Heart right ventricle (tissue), 16 donors: ENCODE measurements at regions not wholly inside any gene's neighbourhood (a gene's known extent, or its start where the extent isn't known, plus 50 kb on each side); places are given as distances from the start of the nearest gene placed in this dataset.

Experiments used
- ATAC-seq, 8 donors: fragments of 200-7000 bp; cut with Tn5 transposase; one replicate each; pipeline ENCODE4 v1.9.1; 2020; ENCODE audit warnings: mild to moderate bottlenecking in 8 of 8, moderate library complexity in 8 of 8, moderate number of reproducible peaks in 1 of 8
- DNase-seq, 2 donors: peaks; one replicate each; pipeline ENCODE4 v3.0.0-alpha.2; 2020
- H3K27ac ChIP-seq, 10 donors: fragments of 200-600 bp; sonication (generic) in 2 of 10; one replicate each; pipeline versions ENCODE4 v1.5.0 to v1.8.0; 2020 to 2022; ENCODE audit warnings: mild to moderate bottlenecking in 3 of 10
- H3K27me3 ChIP-seq, 7 donors: fragments of 200-600 bp; one replicate each; pipeline ENCODE4 v1.8.0; 2021 to 2022; ENCODE audit warnings: mild to moderate bottlenecking in 2 of 7
- H3K36me3 ChIP-seq, 9 donors: fragments of 200-600 bp; sonication (generic) in 1 of 9; one replicate each; pipeline versions ENCODE4 v1.5.0 to v1.8.0; 2020 to 2022; ENCODE audit warnings: mild to moderate bottlenecking in 2 of 9
- H3K4me1 ChIP-seq, 9 donors: fragments of 200-600 bp; sonication (generic) in 1 of 9; one replicate each; pipeline versions ENCODE4 v1.5.0 to v1.8.0; 2020 to 2022; ENCODE audit warnings: mild to moderate bottlenecking in 4 of 9
- H3K4me3 ChIP-seq, 10 donors: fragments of 200-600 bp; sonication (generic) in 2 of 10; one replicate each; pipeline versions ENCODE4 v1.5.0 to v1.8.0; 2020 to 2022; ENCODE audit warnings: mild to moderate bottlenecking in 7 of 10, moderate library complexity in 2 of 10
- H3K9me3 ChIP-seq, 11 donors: fragments of 200-600 bp in 10 of 11; sonication (generic) in 2 of 11; one replicate each; pipeline versions ENCODE4 v1.5.0 to v1.8.0; 2013 to 2022; ENCODE audit warnings: mild to moderate bottlenecking in 2 of 11, control low read depth in 1 of 11, moderate library complexity in 1 of 11
- WGBS, 2 donors: extraction: QIAGEN DNeasy Blood & Tissue Kit; methylation state at CpG; one replicate each; pipeline ENCODE4 v1.1.7; 2013; ENCODE audit warnings: inconsistent platforms in 1 of 2; 5-methylcytosine and 5-hydroxymethylcytosine counted together
- intact Hi-C, 10 donors: fragments of 100-400 bp; cut with DNase I; formaldehyde crosslinking; loops; one replicate each; pipeline versions ENCODE4 v1.11.1 to v1.14.2; 2022
- TF ChIP-seq, protein P1 (sequence below), 9 donors: fragments of 200-600 bp; sonication (generic) in 2 of 9; IDR thresholded peaks; one replicate each; pipeline versions ENCODE4 v1.5.0 to v1.8.0; 2021 to 2022; ENCODE audit warnings: antibody characterized with exemption in 9 of 9, mild to moderate bottlenecking in 5 of 9, moderate library complexity in 1 of 9
- donor health status: Arrhythmogenic right ventricular cardiomyopathy.
- donor health status: ischemic (EF 13 %, LVEDD 7.1; RV severe dilation, severe dysfunction).
- donor health status: healthy with polysubstance abuse.
- donor health status: DM: no; HTN: yes; CAD: no.
- donor health status: DM: no; HTN: no; CAD: no.
- donor health status: ischemic (EF 25% LVEDD 6.9; RV normal size, moderate dysfunction).
- donor health status: ischemic (EF 25% LVEDD 5.7; RV mildly dilated, moderate dysfunction).
- donor health status: healthy.
- donor health status: DM: yes; HTN: yes; CAD: no.
- donor health status: Ischemic cardiomyopathy.
- donor health status: ischemic (EF 35%, LVEDD 5.7; RV mildly dilated, moderate dysfunction).
- donor health status: nonischemic (EF 11% LVEDD 7.7; RV severe dilation, severe dysfunction).
- donor health status: DM: yes; HTN: yes; CAD: no.
- donor health status: PGD.
- donor health status: ischemic (EF 29% LVEDD 5.4; RV normal size, mild dysfunction).
- donor health status: nonischemic (EF 23%, LVEDD 6.1; RV moderate dilation, normal function).

DNA sequence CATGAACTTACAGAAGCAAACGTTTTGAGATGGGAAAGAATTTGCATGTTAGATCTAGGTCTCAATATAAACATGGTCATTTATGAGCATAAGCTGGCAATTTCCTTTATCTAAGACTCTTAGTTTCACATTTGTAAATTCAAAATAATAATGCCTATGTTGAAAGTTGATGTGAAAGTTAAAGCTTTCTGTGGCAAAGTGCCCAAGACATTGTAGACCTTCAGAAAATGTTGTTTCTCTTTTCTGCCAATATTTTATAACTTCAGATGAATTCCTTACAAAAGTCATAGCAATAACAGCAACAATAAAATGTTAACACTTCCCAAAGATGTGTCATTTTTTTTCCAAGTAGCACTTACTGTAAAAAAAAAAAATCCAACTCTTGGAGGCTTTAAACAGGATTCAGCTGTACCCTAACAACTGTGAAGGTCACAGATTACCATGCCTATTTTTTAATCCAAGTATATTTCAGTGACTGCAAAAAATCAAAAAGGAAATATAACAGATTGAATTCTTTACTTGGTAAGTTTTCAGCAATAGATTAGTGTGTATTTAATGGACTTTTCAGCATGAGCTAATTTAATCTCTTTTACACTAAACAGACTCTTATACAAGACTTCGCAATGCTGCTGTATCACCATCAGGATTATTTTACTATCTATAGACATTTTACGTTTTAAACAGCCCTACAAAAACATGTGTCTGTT, 206.5 kb upstream of the PDE5A start:
- H3K4me1 ChIP-seq = peaks cover 0 to 11% (median 0%) of the 10 kb centered on the region in 9 donors
- TF ChIP-seq, protein P1, sequence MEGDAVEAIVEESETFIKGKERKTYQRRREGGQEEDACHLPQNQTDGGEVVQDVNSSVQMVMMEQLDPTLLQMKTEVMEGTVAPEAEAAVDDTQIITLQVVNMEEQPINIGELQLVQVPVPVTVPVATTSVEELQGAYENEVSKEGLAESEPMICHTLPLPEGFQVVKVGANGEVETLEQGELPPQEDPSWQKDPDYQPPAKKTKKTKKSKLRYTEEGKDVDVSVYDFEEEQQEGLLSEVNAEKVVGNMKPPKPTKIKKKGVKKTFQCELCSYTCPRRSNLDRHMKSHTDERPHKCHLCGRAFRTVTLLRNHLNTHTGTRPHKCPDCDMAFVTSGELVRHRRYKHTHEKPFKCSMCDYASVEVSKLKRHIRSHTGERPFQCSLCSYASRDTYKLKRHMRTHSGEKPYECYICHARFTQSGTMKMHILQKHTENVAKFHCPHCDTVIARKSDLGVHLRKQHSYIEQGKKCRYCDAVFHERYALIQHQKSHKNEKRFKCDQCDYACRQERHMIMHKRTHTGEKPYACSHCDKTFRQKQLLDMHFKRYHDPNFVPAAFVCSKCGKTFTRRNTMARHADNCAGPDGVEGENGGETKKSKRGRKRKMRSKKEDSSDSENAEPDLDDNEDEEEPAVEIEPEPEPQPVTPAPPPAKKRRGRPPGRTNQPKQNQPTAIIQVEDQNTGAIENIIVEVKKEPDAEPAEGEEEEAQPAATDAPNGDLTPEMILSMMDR (IDR thresholded peaks at IDR 0.05) = no peak
- peaks cover 0 to 17% (median 0%) of the 10 kb centered on the region in 11 donors for H3K9me3 ChIP-seq
- H3K36me3 ChIP-seq = no peaks in the 10 kb centered on the region
- DNase-seq (no peak), ATAC-seq (peak in 1 of 8 donors; percentile 23)
- no peaks in the 10 kb centered on the region for H3K27me3 ChIP-seq
- intact Hi-C loops = no loop called here
- 32 to 41% methylated on average over 3 of the region's 3 CpGs for WGBS, 2 donors
- no peak overlapping the region for H3K4me3 ChIP-seq
- peak overlapping the region in 4 of 10 donors; percentile 24 to 72 (median 43) for H3K27ac ChIP-seq

DNA sequence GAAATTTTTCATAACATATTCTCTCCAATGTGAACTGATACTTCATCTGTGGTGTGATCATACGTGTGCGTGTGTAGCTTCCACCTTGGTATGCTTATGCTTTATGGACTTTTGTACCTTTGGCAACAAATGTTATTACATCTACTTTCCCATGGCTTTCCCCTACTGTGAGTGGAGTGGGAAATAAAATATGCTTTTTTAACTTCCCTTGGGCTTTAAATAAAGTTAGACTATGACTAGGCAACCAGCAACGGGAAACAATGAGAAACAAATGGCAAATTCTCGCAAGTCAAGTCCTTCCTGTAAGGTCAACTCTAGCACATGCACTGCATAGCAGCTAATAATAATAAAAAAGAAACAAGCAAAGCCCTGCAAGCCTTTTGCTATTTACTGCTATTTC, 205.0 kb upstream of the PDE5A start:
- intact Hi-C loops = no loop called here
- 62 to 74% methylated on average over 4 of the region's 4 CpGs for WGBS, 2 donors
- ATAC-seq = peak in 7 of 8 donors; percentile 48 to 77 (median 58)

DNA sequence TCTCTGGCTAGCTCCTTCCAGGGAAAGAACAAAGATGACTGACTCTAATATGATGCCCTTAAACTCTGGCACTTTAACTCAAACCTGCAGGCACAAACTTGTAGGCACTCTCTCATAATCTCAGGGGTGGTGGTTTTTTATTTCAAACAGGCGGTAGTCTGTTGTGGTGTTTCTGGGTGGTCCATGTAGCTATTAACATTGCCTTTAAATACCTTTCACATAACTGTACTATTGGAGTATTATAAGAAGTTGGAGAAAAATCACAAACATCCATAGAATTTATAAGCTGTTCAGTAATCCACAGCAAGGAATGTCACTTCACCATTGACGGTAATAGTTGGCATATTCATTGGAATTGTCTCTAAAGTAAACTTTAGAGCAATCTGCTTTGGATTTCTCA, 204.2 kb upstream of the PDE5A start:
- Histone ChIP-seq H3K4me1 (peaks cover 0 to 11% (median 0%) of the 10 kb centered on the region in 9 donors), H3K4me3 (no peak overlapping the region), H3K27ac (peak overlapping the region in 1 of 10 donors; percentile 72), H3K9me3 (peaks cover 0 to 7% (median 0%) of the 10 kb centered on the region in 11 donors), H3K27me3 (no peaks in the 10 kb centered on the region), H3K36me3 (no peaks in the 10 kb centered on the region)
- intact Hi-C loops = no loop called here
- ATAC-seq (no peak), DNase-seq (no peak)
- TF ChIP-seq, protein P1 (IDR thresholded peaks at IDR 0.05) = no peak
- WGBS, 2 donors = 85 to 88% methylated on average over 2 of the region's 2 CpGs

More for the DNA sequence above, 205.0 kb upstream of the PDE5A start:
- no peaks in the 10 kb centered on the region for H3K36me3 ChIP-seq
- no peak overlapping the region for H3K4me3 ChIP-seq
- no peaks in the 10 kb centered on the region for H3K27me3 ChIP-seq
- peak overlapping the region in 3 of 10 donors; percentile 11 to 72 (median 24) for H3K27ac ChIP-seq
- DNase-seq = no peak
- peaks cover 0 to 8% (median 0%) of the 10 kb centered on the region in 11 donors for H3K9me3 ChIP-seq
- peaks cover 0 to 11% (median 0%) of the 10 kb centered on the region in 9 donors for H3K4me1 ChIP-seq
- TF ChIP-seq, protein P1 (IDR thresholded peaks at IDR 0.05) = no peak

DNA sequence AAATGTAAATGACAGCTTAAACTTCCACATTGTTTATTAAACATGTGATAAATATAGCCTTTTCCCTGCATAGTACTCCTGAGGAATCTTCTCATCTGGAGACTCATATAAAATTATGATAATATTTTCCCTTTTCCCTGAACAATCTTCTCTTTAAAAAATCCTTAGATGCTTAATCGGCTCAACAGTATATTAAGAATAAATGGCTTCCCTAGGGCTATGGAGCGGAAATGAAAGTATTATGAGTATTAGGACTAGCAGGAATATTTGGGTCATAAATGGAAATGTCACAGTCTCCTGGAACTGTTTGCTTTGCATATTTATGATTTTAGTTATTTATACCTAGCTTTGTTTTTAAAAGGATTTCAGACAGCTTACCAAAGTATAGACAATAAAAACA, 200.7 kb upstream of the PDE5A start:
- no peaks in the 10 kb centered on the region for H3K36me3 ChIP-seq
- no peak overlapping the region for H3K4me3 ChIP-seq
- TF ChIP-seq, protein P1 (IDR thresholded peaks at IDR 0.05) = no peak
- DNase-seq (no peak), ATAC-seq (no peak)
- H3K9me3 ChIP-seq = peaks cover 0 to 13% (median 0%) of the 10 kb centered on the region in 11 donors
- peaks cover 0 to 4% (median 0%) of the 10 kb centered on the region in 9 donors for H3K4me1 ChIP-seq
- H3K27ac ChIP-seq = no peak overlapping the region
- intact Hi-C loops = no loop called here
- H3K27me3 ChIP-seq = no peaks in the 10 kb centered on the region
- 79 to 80% methylated on average over 2 of the region's 2 CpGs for WGBS, 2 donors
